HFFc6 (cell line): ENCODE measurements at regions not wholly inside any gene's neighbourhood (a gene's known extent, or its start where the extent isn't known, plus 50 kb on each side); places are given as distances from the start of the nearest gene placed in this dataset.

Experiments
- DNase-seq: peaks from one replicate; pipeline ENCODE4 v3.0.0-alpha.2; 2018
- H3K27ac Mint-ChIP-seq: 2 replicates; pipeline ENCODE4 v1.8.0; 2020; ENCODE audit warnings: mild to moderate bottlenecking, mixed read lengths
- H3K27me3 Mint-ChIP-seq: 2 replicates; pipeline ENCODE4 v1.8.0; 2021; ENCODE audit warnings: mild to moderate bottlenecking, moderate library complexity, mixed read lengths; ENCODE audit not compliant: insufficient read depth
- H3K36me3 Mint-ChIP-seq: 2 replicates; pipeline ENCODE4 v1.8.0; 2021; ENCODE audit warnings: low read depth, mixed read lengths
- H3K4me1 Mint-ChIP-seq: 2 replicates; pipeline ENCODE4 v1.8.0; 2020; ENCODE audit warnings: low read depth, mixed read lengths
- H3K4me3 Mint-ChIP-seq: 2 replicates; pipeline ENCODE4 v1.8.0; 2020; ENCODE audit warnings: mild to moderate bottlenecking, moderate library complexity, mixed read lengths
- H3K9me3 Mint-ChIP-seq: 2 replicates; pipeline ENCODE4 v1.8.0; 2020; ENCODE audit warnings: mild to moderate bottlenecking, mixed read lengths
- TF ChIP-seq, protein P1 (sequence below): fragments of 200-600 bp; sonication (generic); IDR thresholded peaks from 2 replicates; pipeline ENCODE4 v1.5.0; 2021; ENCODE audit warnings: antibody characterized with exemption, mild to moderate bottlenecking

DNA sequence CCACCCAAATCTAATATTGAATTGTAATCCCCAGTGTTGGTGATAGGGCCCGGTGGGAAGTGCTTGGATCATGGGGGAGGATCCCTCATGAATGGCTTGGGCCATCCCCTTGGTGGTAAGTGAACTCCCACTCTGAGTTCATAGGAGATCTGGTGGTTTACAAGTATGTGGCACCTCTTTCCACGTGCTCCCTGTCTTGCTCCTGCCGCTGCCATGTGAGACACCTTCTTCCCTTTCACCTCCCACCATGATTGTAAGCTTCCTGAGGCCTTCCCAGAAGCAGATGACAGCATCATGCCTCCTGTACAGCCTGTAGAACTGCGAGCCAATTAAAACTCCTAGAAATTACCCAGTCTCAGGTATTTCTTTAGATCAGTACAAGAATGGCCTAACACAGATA, 150.8 kb downstream of the SH3BGRL2 start:
- Mint-ChIP-seq H3K9me3 (no peaks in the 10 kb centered on the region), H3K4me1 (peaks cover 7% of the 10 kb centered on the region), H3K36me3 (no peaks in the 10 kb centered on the region), H3K27me3 (peaks cover 2% of the 10 kb centered on the region), H3K27ac (no peak overlapping the region), H3K4me3 (no peak overlapping the region)
- DNase-seq, result no peak
- TF ChIP-seq, protein P1, sequence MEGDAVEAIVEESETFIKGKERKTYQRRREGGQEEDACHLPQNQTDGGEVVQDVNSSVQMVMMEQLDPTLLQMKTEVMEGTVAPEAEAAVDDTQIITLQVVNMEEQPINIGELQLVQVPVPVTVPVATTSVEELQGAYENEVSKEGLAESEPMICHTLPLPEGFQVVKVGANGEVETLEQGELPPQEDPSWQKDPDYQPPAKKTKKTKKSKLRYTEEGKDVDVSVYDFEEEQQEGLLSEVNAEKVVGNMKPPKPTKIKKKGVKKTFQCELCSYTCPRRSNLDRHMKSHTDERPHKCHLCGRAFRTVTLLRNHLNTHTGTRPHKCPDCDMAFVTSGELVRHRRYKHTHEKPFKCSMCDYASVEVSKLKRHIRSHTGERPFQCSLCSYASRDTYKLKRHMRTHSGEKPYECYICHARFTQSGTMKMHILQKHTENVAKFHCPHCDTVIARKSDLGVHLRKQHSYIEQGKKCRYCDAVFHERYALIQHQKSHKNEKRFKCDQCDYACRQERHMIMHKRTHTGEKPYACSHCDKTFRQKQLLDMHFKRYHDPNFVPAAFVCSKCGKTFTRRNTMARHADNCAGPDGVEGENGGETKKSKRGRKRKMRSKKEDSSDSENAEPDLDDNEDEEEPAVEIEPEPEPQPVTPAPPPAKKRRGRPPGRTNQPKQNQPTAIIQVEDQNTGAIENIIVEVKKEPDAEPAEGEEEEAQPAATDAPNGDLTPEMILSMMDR, result no peak

DNA sequence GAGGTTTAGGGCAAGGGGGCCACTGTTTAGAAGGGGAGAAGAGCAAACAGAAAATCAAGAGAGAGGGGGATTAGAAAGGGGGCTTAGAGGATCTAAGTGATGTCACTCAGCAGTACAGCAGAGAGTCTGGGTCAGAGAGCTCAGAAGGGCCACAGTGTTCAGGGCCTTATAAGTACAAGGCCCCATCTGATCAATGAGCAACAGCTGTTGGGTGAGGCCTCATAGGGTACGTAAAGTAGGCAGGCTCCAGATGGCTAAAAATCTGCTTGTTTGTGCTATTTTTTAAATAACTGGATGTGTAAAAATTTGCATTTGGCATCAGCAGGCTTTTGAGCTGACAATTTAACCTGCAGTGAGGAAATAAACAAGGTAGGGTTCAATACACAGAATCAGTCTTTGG, 149.8 kb downstream of the SH3BGRL2 start:
- TF ChIP-seq, protein P1, result no peak
- H3K36me3 Mint-ChIP-seq, result no peaks in the 10 kb centered on the region

DNA sequence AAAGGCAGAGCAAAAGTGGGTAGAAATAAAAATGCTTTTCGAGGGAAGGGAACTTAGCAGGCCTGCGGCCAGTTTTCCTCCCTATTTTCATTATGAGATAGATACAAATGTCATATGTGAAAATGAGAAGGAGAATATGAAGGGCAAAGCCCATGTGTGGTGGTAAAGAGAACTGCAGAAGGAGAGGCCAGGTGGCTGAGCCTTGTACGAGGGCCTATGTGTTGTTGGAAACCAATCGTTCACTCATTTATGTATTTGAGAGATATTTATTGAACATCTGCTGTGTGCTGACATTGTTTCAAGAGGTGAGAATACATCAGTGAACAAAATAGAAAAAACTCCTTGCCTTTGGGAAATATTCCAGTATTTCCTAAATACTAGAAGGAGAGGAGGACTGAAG, 147.7 kb downstream of the SH3BGRL2 start:
- TF ChIP-seq, protein P1, result no peak
- H3K36me3 Mint-ChIP-seq, result no peaks in the 10 kb centered on the region
- no peak overlapping the region for H3K4me3 Mint-ChIP-seq
- peaks cover 7% of the 10 kb centered on the region for H3K4me1 Mint-ChIP-seq
- H3K9me3 Mint-ChIP-seq, result no peaks in the 10 kb centered on the region
- H3K27me3 Mint-ChIP-seq, result peaks cover 2% of the 10 kb centered on the region
- no peak for DNase-seq
- H3K27ac Mint-ChIP-seq, result no peak overlapping the region

More for the DNA sequence above, 149.8 kb downstream of the SH3BGRL2 start:
- Mint-ChIP-seq H3K27me3 (peaks cover 2% of the 10 kb centered on the region), H3K4me1 (peaks cover 7% of the 10 kb centered on the region), H3K9me3 (no peaks in the 10 kb centered on the region), H3K4me3 (no peak overlapping the region), H3K27ac (no peak overlapping the region)
- DNase-seq, result no peak

DNA sequence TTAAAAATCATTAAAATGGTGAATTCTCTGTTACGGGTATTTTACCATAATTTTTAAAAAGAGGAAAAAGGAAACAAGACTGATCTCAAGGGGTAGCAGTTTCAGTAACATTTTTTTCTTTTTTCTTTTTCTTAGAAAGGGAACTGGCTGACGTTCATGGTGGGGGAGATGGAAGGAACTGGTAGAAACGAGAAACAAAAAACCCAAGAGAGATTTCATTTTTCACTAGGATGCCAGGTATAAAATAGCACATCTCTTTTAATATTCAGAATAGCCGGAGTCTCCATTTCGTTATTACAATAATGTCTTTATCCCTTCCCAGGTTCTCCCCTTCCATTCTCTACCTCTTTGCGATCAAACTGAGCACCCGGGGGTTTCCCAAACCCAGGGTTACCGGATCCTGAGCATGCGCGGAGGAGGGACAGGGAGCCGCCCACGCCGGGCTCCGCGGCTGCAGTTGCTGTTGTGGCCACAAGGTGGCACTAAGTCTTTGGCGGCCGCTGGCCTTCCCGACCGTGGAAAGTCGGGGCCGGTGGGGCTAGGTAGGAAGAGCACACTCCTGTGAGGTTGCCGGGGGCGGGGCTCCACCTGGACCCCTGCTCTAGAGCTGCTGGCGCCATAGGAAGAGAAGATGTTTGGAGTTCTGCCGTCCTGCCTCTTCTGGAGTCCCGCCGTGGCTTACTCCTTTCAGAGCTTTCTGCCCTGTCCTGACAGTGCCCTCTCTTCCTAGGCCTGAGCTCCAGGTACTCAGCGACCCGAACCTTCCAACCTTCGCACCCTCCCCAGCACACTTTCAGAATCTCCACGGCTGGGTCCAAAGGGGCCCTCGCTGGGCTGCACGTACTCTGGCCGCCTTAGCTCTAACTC, 146.8 kb downstream of the SH3BGRL2 start:
- Mint-ChIP-seq H3K27me3 (peaks cover 3% of the 10 kb centered on the region), H3K36me3 (no peaks in the 10 kb centered on the region), H3K9me3 (no peaks in the 10 kb centered on the region), H3K4me3 (peak overlapping the region; percentile 85), H3K27ac (no peak overlapping the region), H3K4me1 (peaks cover 7% of the 10 kb centered on the region)
- TF ChIP-seq, protein P1, result peak; percentile 99
- peak; percentile 32 for DNase-seq

DNA sequence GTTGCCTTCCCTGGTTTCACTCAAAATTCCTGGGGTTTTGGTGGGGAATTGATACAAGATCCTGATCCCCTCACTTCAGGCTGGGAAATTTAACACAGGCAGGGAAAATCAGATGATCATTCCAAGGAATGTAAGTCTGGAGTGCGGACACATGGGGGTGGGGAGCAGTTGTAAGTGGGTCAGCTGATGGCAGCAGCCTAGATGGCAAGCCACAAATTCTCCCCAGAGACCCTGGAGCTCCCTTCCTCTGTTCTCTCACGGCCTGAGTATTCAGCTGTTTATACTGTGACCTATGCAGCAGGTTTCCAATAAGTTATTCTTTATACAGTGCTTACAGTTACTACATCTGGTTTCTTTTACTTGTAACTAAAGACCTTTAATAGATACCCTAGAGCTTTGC, 144.9 kb downstream of the SH3BGRL2 start:
- no peaks in the 10 kb centered on the region for H3K9me3 Mint-ChIP-seq
- TF ChIP-seq, protein P1, result no peak
- H3K4me1 Mint-ChIP-seq, result peaks cover 7% of the 10 kb centered on the region
- no peak overlapping the region for H3K4me3 Mint-ChIP-seq
- H3K36me3 Mint-ChIP-seq, result no peaks in the 10 kb centered on the region
- peaks cover 4% of the 10 kb centered on the region; the same call in 1 of the 2 replicates for H3K27me3 Mint-ChIP-seq
- DNase-seq, result no peak
- no peak overlapping the region for H3K27ac Mint-ChIP-seq
